ENCODE measurements at regions not wholly inside any gene's neighbourhood (a gene's known extent, or its start where the extent isn't known, plus 50 kb on each side); places are given as distances from the start of the nearest gene placed in this dataset.
A peak's percentile ranks its signal among the peaks of the same experiment; 100 is the strongest.

DNA sequence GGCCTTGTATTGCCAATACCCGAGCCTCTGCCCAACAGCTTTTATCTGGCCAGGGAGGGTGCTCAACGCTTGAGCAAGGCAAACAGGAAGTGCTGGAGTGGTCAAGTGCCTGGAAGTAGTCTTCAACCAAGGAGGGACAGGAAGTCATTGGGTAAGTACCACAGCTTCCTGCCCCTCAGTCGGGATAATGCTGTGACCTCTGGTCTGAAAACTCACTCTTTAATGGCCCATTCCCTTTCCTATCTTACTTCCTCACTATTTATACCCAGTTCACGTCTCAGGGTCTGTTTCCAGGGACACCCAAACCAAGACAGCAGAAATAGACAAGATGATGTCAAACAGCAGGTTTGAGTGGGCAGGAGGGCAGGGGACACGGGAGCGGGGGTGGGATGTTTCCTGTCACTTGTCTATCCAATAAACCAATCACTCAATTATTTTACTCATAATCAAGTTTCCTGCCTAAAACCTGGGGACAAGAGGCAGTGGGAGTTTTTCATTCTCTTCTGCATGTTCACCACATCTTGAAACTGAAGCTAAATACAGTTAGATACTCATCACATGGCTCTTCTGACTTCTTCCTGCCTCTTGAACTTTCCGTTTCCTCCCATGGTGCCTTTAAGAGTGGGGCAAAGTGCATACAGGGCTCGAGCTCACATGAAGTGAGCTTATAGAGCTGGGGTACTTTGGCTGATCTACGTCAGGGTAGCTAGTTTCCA, 68.9 kb upstream of the CAB39 start:
- peak; percentile 88 for DNase-seq

DNA sequence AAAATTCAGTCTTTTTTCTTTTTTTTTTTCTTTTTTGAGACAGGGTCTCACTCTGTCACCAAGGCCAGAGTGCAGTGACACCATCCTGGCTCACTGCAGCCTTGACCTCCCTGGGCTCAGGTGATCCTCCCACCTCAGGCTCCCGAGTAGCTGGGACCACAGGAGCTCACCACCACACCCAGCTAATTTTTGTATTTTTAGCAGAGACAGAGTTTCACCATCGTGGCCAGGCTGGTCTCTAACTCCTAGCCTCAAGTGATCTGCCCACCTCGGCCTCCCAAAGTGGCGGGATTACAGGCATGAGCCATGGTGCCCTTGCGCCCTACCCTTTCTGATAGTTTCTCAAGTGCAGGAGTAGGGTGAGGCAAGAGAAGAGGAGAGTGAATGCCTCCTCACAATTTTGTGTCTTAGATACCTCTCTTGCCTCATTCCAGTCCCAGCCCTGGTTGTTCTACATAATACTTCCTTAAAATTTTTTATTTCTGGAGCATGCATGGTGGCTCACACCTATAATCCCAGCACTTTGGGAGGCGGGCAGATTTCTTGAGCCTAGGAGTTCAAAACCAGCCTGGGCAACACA, 68.2 kb upstream of the CAB39 start:
- peak; percentile 27 for DNase-seq

GRCh38 chr2:230648356-230648755, 64.3 kb upstream of the CAB39 start:
- DNase-seq, result no peak

- DNase-seq, result no peak
Measured at GRCh38 chr2:230650585-230651137, 62.0 kb upstream of the CAB39 start.

DNA sequence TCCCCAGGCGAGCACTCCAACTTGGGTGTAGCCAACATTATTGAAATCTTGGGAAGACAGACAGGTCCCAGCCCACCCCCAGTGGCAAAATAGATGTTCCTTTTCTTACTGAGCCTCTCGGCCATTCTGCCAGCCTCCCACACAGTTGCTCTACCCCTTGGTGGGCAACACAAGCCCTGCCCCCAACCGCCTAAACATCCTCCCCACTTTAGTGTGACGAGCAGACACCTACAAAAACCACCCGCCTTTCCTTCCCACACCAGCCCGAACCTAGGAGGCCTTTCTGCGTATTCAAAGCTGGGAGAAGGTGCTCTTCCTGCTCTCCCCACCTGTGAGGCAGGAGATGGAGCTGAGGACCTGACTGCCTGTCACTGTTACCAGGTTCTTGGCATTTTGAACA, 58.6 kb upstream of the CAB39 start:
- no peak for DNase-seq

GRCh38 chr2:230657462-230657861, 55.2 kb upstream of the CAB39 start:
- DNase-seq, result no peak

GRCh38 chr2:230657906-230658305, 54.7 kb upstream of the CAB39 start:
- DNase-seq, result no peak

GRCh38 chr2:230658577-230658876, 54.1 kb upstream of the CAB39 start:
- DNase-seq, result no peak

DNA sequence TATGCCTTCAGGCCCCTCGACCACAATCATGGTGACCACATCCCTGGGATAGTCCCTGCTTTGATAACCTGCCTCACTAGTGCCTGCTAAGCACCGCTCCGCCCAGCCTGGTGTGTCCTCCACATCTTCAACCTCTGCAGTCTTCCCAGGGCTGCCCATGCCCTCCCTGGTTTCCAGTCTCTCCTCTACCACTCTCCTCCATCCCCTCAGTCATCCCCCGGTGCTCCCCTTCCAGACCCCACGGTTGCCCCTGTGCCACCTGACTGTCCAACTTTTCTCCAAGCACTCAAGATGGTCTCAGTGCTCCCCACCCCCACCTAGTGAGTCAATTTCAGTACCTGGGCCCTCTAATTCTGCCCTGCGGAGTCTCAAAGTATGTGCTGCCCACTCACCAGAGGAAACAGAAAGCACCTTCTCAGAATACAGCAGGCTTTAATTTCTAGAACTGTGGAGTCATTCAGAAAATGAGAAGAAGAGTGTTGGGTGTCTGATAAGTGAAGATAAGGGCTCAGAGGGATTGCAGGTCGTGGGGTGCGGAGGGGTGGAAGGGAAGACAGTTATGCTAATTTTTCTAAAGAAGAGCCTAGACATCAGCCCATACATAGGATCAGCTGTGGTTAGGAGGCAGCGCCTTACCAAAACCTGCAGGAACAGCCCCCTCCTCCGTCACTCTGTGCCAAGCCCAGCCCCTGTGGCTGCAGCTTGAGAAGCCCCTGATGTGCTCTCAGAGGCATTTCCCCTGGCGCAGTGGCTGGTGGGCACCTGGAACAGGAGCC, 53.6 kb upstream of the CAB39 start:
- peak; percentile 9 for DNase-seq

DNA sequence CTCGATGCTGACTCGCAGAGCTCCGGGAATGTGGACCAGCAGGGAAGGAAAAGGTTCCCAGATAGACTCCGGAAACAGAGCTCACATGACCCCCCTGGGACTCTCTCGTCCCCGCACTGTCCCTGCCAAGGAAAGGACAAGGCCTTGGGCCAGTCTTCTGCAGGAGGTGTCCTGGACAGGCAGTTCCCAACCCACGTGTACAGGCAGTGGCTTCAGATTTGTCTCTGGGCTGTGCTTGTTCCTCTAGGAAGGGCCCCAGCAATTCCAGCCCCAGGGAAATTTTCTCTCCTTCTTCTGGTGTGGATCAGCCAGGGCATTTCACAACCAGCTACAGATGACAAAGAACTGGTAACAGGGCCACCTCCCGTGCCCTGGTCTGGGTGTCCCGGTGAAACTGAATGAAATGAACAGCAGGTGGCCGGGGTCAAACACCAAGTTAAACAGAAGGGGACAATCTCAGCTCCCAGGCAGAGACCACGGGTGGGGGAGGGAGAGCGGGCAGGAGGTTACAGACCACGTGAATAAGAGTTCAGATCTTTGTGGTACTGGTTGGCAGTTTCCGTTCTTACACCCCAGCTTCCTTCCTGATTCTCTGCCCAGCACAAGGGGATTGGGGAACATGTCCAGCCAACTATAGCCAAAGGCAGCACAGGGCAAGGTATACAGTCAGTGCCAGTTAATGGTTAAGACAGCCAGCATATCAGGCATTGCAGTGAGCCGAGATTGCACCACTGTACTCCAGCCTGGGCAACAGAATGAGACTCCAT, 52.2 kb upstream of the CAB39 start:
- peak; percentile 89 for DNase-seq

GRCh38 chr2:230661072-230661957, 51.3 kb upstream of the CAB39 start:
- no peak for DNase-seq

Measured in MV-4-11 (cell line).